AG20443 (cell line): ENCODE measurements at regions not wholly inside any gene's neighbourhood (a gene's known extent, or its start where the extent isn't known, plus 50 kb on each side); places are given as distances from the start of the nearest gene placed in this dataset.
"Not testable (repeated sequence)": the region's sequence is repeated elsewhere in the genome, so short reads cannot be mapped to it uniquely, and the experiment has no call there.

Experiments used
- DNase-seq: peaks from one replicate; pipeline ENCODE4 v3.0.0; 2012; ENCODE audit warnings: low spot score, mixed read lengths

DNA sequence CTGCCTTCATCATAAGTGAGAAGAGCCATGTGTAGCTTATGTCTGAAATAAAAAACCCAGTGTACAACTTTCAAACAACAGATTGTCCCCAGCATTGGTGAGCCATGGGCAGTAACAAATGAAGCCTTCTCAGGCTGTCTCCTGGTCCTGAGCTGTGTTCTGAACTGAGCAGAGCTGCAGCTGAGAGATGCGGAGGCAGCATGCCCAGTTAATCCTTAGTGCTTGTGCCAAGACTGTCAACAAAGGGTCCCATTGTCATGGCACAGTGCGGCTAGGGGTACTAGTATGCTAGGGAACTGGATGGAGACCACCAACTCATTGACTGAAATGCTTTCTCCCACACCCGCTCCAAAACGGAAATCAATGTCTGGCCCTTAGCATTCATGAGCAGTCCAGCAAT lies 154.3 kb downstream of the RMST start:
- DNase-seq = no peak

GRCh38 chr12:97628962-97629361 lies 166.4 kb downstream of the RMST start:
- no peak for DNase-seq

DNA sequence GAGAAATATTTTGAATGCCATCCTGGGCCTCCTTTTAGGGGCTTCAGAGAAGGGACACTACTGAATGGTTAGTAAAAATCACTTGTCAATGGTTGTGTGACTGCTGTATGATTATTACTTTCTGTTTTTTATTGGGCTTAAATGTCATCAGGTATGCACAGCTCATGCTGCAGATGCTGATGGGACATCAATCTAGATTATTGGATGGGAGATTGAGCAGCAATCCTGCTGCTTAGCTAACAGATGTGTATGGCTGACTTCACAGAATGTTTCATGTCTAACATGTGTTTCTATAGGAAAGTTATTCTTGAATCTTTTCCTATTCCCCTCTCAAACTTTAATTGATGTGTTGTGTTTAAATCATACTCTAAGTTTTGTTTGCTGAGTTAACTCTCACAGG lies 166.8 kb downstream of the RMST start:
- DNase-seq = no peak

DNA sequence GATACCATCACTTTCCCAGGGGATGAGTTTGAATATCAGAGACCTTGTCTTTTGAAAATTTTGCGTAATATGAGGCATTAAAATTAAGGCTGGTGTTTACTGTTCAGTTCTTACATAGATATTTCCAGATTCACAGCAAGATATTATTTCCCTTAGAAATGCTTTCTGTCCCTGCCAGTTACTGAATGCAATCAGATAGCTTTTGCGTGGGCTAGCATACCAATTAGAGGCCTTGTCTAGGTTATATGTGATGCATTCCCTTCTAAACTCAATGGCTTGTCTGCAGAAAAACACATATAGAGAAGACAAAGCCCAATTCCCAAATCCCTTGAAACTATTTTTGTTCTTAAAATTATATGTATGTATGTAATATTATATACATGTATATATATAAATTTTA lies 167.8 kb downstream of the RMST start:
- no peak for DNase-seq

GRCh38 chr12:97630875-97631274 lies 168.3 kb downstream of the RMST start:
- no peak for DNase-seq

DNA sequence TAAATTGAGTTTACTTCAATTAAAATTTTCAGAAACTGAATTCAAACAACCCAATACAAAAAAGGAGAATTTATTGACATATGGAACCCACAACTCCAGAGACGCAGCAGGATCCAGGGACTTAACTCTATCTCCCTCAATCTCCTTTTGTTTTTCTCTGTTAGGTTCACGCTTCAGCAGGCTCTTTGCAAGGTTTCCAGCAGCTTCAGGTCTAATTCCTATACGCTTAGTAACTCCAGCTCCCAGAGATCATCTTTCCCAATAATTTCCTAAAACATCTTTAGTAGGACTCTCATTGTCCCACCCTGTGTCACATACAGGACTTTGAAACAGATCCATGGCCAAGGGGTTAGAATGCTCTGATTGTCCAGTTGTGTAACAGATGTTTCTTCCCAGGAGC lies 175.2 kb downstream of the RMST start:
- DNase-seq = no peak

DNA sequence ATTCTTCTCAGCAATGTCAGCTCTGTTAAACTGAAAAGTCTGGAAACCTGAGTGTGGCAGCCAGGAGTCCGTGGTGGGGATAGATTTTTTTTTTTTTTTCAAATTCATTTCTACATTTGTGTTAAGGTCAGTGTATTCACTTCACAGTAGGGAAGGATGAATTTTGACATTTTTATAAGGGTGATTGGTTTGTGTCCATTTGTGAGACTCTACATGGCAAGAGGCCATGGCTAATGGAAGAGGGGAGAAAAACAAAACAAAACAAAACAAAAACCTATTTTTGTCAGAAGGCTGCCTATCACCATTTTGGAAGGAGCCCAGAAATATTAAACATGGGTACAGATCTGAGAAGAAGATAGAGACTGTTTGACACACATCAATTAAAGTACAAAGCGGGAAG lies 176.1 kb downstream of the RMST start:
- DNase-seq = no peak

GRCh38 chr12:97639702-97640101 lies 177.1 kb downstream of the RMST start:
- no peak for DNase-seq

GRCh38 chr12:97640826-97641225 lies 178.2 kb downstream of the RMST start:
- DNase-seq = no peak

GRCh38 chr12:97642911-97643310 lies 180.3 kb downstream of the RMST start:
- DNase-seq = no peak

GRCh38 chr12:97643924-97644323 lies 181.3 kb downstream of the RMST start:
- DNase-seq = no peak

DNA sequence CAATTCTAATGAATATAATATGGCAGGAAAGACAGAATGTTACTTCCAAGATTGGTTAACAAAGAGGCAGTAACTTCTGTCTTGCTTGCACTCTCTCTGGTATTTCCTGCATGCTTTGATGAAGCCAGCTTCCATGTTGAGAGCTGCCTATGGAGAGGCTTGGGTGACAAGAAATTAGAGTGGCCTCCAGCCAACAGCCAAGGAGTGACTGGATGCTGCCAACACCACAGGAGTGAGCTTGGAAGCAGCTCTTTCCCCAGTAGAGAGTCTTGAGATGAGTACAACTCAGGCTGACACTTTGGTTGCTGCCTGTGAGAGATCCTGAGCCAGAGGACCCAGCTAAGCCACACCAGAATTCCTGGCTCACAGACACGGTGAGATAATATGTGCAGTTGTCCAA lies 183.1 kb downstream of the RMST start:
- DNase-seq = no peak

DNA sequence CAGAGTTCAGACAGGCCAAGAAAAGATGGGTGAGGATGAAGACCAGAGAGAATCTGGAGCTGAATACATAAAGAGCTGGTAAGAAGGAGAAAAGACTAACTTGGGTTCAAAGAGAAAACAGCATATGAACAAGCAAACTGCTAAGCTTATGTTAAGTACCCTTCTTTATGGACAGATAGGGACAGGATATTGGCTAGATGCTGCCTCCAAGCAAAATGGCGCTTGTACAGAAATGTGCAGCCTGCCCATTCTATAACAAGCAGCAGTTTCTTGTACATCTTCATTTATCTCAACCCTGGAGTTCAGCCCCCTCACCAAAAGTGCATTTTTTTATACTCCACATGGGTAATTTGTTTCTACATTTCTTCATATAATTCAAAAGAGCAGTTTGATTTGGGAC lies 184.5 kb downstream of the RMST start:
- DNase-seq = no peak

- DNase-seq = no peak
Observed at GRCh38 chr12:97650242-97650641, 187.6 kb downstream of the RMST start.

- DNase-seq = not testable (repeated sequence)
Observed at GRCh38 chr12:97656548-97656947, 193.9 kb downstream of the RMST start.

GRCh38 chr12:97659117-97659880 lies 196.7 kb downstream of the RMST start:
- DNase-seq = no peak

GRCh38 chr12:97666263-97666662 lies 203.7 kb downstream of the RMST start:
- DNase-seq = no peak

DNA sequence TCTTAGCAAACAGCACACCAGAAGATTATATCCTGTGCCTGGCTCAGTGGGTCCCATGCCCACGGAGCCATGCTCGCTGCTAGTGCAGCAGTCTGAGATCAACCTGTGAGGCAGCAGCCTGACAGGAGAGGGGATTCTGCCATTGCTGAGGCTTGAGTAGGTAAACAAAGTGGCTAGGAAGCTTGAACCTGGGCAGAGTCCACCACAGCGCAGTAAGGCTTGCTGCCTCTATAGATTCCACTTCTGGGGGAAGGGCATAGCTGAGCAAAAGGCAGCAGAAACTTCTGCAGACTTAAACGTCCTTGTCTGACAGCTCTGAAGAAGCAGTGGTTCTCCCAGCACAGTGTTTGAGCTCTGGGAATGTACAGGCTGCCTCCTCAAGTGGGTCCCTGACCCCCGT lies 210.3 kb downstream of the RMST start:
- no peak for DNase-seq

GRCh38 chr12:97680751-97681150 lies 218.1 kb downstream of the RMST start:
- no peak for DNase-seq

DNA sequence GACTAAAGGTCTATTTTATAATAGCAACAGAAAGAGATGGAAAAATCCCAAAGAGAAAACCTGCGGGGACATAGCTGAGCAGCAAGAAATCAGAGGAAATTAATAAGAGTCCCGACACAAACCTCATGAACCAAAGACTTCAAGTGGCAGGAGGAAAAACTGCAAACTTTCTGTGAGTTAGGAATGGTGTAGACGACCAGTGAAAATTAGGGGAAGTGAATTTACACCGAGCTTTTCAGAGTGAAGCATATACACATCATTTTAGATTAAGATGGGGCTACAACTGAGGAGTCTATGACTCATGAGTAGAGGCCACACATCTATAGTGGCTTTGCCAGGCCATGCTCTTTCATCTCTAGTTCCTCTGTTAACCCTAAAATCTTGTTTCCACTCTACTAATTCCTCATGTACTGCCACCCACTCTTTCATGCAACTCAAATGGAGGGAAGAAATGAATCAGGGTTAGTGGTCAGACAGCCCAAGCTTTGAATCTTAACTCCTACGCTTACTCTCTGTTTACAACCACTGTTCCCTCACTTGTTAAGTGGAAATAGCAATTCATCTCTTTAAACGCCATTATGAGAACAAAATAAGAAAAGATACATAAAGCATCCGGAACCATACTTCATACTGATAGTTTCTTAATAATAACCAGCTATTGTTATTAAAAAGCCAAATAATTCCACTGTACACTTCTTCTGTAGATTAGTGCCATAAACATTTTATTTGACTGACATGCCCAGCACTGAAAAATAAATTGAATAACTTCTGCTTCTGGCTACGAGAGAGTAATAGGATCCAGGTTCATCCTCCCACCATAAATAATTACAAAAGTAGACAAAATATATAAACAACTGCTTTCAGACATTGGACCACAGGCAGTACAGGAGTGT lies 219.3 kb downstream of the RMST start:
- no peak for DNase-seq

DNA sequence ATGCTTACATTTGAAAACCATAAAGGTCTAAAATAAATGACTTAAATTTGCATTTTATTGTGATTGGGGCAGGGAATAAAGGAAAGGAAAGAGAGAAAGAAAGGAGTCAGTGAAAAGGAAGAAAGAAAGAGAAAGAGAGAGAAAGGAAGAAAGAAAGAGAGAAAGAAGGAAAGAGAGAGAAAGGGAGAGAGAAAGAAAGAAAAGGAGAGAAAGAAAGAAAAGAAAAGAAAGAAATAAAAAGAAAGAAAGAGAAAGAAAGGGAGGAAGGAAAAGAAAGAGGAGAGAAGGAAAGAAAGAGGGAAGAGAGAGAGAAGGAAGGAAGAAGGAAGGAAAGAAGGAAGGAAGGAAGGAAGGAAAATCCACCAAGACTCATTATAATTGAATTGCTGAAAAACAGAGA lies 222.8 kb downstream of the RMST start:
- no peak for DNase-seq

DNA sequence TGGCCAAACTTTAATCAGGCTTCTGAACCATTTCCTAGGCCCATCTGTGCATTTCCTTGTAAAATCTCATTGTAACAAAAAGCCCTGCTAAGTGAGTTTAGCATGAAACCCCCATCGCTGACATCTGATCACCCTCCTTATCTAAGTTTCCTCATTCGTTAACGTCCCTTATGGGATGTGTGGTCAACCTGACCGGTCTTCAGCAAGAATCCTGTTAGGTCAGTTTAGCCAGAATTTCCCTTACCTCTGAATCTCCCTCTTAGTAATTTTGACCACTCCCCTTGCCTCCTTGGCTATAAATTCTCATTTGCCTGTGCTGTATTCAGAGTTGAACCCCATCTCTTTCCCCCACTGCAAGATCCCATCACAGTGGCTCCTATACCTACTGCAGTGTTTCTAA lies 239.3 kb downstream of the RMST start:
- no peak for DNase-seq

DNA sequence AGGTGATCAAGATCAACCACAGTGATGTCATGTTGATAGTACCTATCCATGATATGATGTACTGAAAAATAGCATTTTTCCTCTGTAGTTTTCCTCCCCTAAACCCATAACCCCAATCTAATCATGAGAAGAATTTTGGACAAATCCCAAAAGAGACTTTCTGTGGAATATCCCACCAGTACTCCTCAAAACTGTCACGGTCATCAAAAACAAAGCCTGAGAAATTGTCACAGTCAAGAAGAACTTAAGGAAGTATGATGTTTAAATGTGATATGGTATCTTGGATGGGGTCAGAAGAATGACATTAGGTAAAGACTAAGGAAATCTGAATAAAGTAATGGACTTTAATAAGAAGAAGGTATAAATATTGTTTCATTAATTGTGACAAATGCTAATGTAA lies 248.8 kb downstream of the RMST start:
- no peak for DNase-seq
